Left colon (tissue), 2 donors: ENCODE measurements at regions not wholly inside any gene's neighbourhood (a gene's known extent, or its start where the extent isn't known, plus 50 kb on each side); places are given as distances from the start of the nearest gene placed in this dataset.
"Not testable (repeated sequence)": the region's sequence is repeated elsewhere in the genome, so short reads cannot be mapped to it uniquely, and the experiment has no call there.

ENCODE experiments used
- ATAC-seq: fragments of 200-7000 bp; cut with Tn5 transposase; one replicate; pipeline ENCODE4 v1.9.1; 2020; ENCODE audit warnings: mild to moderate bottlenecking, moderate library complexity
- DNase-seq, 2 donors: peaks; one replicate each; pipeline ENCODE4 v3.0.0-alpha.2; 2020
- intact Hi-C, 2 donors: fragments of 100-400 bp; cut with DNase I in 1 of 2; cut with micrococcal nuclease in 1 of 2; formaldehyde crosslinking; loops; one replicate each; pipeline versions ENCODE4 v1.11.2 to v1.14.0; 2022; cut with DNase I, micrococcal nuclease
- donor health status: DM: no; HTN: no; CAD: no.
- donor health status: DM: yes; HTN: yes; CAD: no.

- DNase-seq (no peak), ATAC-seq (no peak)
- intact Hi-C loops, result no loop called here
Measured at GRCh38 chr5:156201788-156202403, 125.1 kb upstream of the SGCD start.

DNA sequence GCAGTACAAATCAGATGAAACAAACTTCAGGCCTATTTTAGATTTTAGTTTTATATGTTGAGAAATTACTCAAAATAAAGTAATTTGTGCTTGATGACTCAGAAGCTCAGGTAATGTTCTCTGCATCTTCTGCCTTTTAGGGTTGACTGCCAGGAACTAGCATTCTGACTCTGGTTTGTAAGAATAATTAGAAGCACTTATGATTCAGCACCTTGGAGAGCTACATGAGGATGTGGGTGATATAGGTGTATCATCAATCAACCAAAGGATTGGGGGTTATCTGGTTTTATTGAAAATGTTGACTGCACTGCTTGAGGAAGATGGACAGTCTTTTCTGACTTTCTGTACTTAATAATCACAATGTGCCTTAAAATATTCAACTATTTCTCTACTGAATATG lies 118.7 kb upstream of the SGCD start:
- intact Hi-C loops, result no loop called here
- DNase-seq, result no peak
- no peak for ATAC-seq

DNA sequence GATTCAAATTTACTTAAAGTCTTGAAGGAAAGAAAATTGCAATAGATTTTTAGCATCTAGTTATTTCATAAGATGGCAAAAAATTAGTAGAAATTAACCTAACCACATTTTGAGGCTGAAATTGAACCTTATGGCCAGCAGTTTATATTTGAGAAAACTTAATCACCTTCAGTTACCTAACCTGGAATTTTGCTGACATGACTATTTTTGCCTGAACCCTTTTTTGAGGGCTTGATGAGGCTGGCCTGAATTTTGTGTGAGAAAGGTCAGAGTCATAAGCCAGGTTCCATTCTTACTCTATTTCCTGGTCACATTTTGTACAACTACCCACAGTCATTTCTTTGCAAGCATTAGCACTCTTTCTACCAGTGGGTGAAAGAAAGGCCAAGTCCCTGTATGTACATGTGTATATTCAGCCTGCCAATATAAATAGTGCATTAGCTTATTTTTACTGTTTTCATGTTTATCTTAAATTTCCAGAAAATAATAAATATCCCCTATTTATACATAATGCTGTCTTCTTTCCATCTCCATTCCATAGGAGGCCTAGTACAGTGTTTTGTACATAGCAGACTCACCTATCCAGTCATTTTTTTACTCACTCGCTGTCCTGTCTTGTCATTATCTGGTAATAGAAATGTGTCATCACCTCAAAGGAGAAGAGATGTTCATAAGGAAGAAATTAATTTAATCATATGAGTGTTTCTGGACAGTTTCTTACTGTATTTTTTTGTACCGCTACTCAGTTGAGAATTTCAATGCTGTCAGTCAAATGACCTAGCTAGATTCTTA lies 108.4 kb upstream of the SGCD start:
- DNase-seq (no peak), ATAC-seq (no peak)
- intact Hi-C loops, result no loop called here

GRCh38 chr5:156219483-156220005 lies 107.4 kb upstream of the SGCD start:
- no peak for ATAC-seq
- DNase-seq, result no peak
- intact Hi-C loops, result no loop called here

DNA sequence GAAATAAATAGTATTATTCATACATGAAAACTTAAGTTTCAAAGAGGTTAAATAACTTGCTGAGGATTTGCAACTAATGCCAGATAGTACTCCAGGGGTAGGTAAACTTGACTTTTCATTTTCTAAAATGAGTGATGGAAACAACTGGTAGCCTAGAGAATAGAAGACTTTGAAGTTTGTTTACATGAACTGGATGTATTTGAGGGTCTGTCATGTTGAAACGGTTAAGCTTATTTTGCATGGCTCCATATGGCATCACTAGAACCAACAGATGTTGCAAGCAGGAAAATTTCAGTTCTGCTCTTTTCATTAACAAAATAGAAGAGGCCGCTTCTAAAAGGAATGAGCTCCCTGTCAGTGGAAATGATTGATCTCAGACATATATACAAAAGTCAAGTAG lies 105.1 kb upstream of the SGCD start:
- intact Hi-C loops, result no loop called here
- ATAC-seq (no peak), DNase-seq (no peak)

DNA sequence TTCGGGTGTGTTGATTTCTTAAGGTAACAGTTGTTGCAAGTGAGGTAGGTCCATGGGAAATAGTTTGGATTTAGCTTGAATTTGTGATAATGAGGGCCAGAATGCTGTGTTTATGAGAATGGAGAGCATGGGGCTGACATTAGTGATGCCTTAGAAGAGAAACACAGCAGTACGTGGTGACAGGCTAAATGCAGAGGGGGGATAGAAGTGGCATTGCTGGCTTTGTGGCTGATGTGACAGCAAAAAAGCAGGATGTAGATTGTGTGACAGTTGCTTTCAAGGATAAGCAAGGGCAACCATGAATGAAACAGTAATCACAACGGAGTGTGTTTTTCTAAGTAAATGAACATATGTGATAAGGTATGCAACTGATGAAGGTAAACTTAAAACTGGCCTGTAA lies 103.4 kb upstream of the SGCD start:
- intact Hi-C loops, result no loop called here
- ATAC-seq, result no peak
- DNase-seq, result no peak

GRCh38 chr5:156226485-156226884 lies 100.5 kb upstream of the SGCD start:
- DNase-seq, ATAC-seq, intact Hi-C loops: not testable (repeated sequence)

- intact Hi-C loops, result no loop called here
- no peak for ATAC-seq
Measured at GRCh38 chr5:156230887-156231286, 96.1 kb upstream of the SGCD start.

DNA sequence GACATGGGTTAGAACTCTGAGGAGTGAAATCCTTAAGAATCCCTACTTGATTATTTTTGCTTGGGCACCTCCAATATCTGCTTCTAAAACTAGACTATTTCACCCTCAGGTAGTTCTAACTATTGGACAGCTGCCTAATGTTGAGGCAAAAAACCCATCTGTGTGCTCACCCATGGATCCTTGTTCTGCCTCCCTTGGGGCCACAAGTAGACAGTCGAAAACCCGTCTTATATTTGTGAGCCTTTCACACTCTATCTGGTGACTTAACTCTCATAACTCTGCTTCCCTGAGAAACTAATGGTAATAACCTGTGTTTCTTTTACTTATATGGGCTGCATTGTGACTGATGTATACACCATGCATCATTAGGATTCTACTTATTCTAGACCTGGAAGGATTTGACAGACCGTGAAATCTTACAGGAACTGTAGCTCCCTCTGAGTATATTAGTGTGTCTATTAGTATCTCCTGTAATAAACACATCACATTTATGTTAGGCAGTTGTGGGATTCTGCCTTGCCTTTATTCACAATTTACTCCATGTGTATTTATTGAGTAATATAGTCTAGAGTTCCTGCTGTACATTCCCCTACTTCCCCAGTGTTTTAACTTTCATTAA lies 94.6 kb upstream of the SGCD start:
- DNase-seq (no peak), ATAC-seq (no peak)
- intact Hi-C loops, result no loop called here

More at GRCh38 chr5:156230887-156231286, 96.1 kb upstream of the SGCD start:
- DNase-seq, result no peak

GRCh38 chr5:156237361-156237760 lies 89.6 kb upstream of the SGCD start:
- DNase-seq (no peak), ATAC-seq (no peak)
- intact Hi-C loops, result no loop called here

- intact Hi-C loops, result no loop called here
- no peak for ATAC-seq
- no peak for DNase-seq
Measured at GRCh38 chr5:156239800-156240199, 87.2 kb upstream of the SGCD start.

GRCh38 chr5:156240414-156240813 lies 86.5 kb upstream of the SGCD start:
- no peak for DNase-seq
- ATAC-seq, result no peak
- intact Hi-C loops, result no loop called here

GRCh38 chr5:156241266-156241665 lies 85.7 kb upstream of the SGCD start:
- intact Hi-C loops, result no loop called here
- ATAC-seq, result no peak

DNA sequence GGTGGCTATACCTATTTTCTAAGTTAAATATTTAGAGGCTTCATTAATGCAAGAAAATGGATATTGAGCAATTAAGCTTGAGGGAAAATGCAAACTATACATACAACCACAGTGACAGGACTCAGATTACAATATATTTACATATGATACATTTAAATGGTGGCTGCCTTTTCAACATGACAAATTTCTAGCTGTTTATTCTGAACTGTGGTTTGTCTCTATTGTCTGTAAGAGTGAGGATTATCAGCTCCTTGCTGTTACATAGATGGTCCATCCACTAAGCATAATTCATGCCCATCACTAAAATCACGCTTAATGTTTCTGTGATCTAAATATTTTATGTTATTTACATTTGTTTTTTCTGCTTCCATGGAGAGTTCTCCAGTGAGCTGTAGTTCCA lies 81.1 kb upstream of the SGCD start:
- ATAC-seq (no peak), DNase-seq (no peak)
- intact Hi-C loops, result no loop called here

More at GRCh38 chr5:156241266-156241665, 85.7 kb upstream of the SGCD start:
- no peak for DNase-seq

DNA sequence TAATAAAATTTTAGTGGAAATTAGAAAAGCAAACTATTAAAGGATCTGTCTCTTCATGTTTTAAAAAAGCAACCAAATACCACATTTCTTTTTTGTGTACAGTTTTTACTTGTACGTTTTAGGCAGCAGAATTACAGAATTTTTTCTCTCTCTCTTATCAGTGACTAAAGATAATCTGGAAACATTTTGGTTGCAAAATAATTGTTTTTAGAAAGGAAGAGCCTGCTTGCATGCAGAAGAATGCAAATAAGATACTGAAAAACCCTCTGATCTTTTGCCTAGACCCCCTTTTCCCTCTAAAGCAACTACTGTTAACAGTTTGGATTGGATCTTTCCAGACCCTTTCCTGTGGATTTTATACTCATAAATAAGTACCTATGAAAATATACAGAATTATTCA lies 75.9 kb upstream of the SGCD start:
- ATAC-seq, result no peak
- no peak for DNase-seq
- intact Hi-C loops, result no loop called here

DNA sequence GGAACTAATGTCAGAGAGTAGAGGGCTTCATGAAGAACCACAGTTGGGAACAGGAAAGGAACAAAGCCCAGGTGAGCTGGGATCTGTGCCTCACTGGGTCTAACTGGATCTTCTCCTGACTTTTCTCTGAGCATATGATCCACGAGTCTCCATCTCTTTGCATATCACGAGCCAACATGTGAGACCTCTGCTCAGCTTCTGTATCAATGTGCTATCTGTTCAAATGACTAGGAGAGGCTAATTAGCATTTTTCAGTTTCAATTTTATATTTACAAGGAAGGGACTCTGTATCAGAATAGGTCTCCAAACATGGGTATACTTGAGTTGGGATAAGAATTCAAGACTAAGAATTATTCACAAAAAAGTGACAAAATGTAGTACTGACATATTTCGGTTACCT lies 73.8 kb upstream of the SGCD start:
- no peak for DNase-seq
- no peak for ATAC-seq
- intact Hi-C loops, result no loop called here

DNA sequence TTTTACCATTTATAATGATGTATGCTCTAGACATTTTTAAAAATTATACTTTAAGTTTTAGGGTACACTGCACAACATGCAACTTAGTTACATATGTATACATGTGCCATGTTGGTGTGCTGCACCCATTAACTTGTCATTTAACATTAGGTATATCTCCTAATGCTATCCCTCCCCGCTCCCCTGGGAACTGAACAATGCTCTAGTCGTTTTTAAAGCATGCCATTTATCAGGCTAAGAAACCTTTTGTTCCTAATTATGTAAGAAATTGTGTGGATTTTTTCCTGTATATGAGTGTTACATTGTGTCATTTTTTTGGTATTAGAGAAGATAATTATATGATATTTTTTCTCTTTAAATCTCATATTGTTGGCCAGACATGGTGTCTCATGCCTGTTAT lies 72.8 kb upstream of the SGCD start:
- intact Hi-C loops, result no loop called here
- ATAC-seq (no peak), DNase-seq (no peak)

GRCh38 chr5:156256642-156257041 lies 70.3 kb upstream of the SGCD start:
- intact Hi-C loops, result no loop called here
- ATAC-seq (no peak), DNase-seq (no peak)

GRCh38 chr5:156258934-156259333 lies 68.0 kb upstream of the SGCD start:
- ATAC-seq (no peak), DNase-seq (no peak)
- intact Hi-C loops, result no loop called here

GRCh38 chr5:156259618-156260017 lies 67.3 kb upstream of the SGCD start:
- intact Hi-C loops, result no loop called here
- ATAC-seq, result no peak

More at GRCh38 chr5:156259618-156260017, 67.3 kb upstream of the SGCD start:
- DNase-seq, result no peak
